GM12891 (cell line): ENCODE measurements at regions not wholly inside any gene's neighbourhood (a gene's known extent, or its start where the extent isn't known, plus 50 kb on each side); places are given as distances from the start of the nearest gene placed in this dataset.

Experiments
- DNase-seq: peaks from one replicate; pipeline ENCODE4 v3.0.0; 2011; ENCODE audit warnings: low spot score; ENCODE audit not compliant: insufficient read length
- FAIRE-seq: peaks from 2 replicates; lab custom pipeline; 2011; peaks lifted over from hg19 to GRCh38; lab: Jason Lieb, UNC
- PAX5 ChIP-seq: IDR thresholded peaks from 2 replicates; pipeline ENCODE4 v1.6.1; 2011; ENCODE audit warnings: low read length, moderate library complexity, mild to moderate bottlenecking; ENCODE audit not compliant: insufficient read depth, severe bottlenecking
- POLR2A ChIP-seq: IDR thresholded peaks from 2 replicates; pipeline ENCODE4 v1.6.1; 2011; ENCODE audit warnings: low read depth, low read length, control low read depth
- POLR2AphosphoS5 ChIP-seq: IDR thresholded peaks from 2 replicates; pipeline ENCODE4 v1.6.1; 2011; ENCODE audit warnings: low read depth, low read length, control low read depth
- POU2F2 ChIP-seq: IDR thresholded peaks from 2 replicates; pipeline ENCODE4 v1.6.1; 2011; ENCODE audit warnings: low read depth, mild to moderate bottlenecking, control low read depth, low read length, moderate library complexity
- SPI1 ChIP-seq: IDR thresholded peaks from 2 replicates; pipeline ENCODE4 v1.6.1; 2011; ENCODE audit warnings: low read depth, low read length, control low read depth
- TAF1 ChIP-seq: IDR thresholded peaks from 2 replicates; pipeline ENCODE4 v1.6.1; 2011; ENCODE audit warnings: low read depth, low read length, control low read depth

DNA sequence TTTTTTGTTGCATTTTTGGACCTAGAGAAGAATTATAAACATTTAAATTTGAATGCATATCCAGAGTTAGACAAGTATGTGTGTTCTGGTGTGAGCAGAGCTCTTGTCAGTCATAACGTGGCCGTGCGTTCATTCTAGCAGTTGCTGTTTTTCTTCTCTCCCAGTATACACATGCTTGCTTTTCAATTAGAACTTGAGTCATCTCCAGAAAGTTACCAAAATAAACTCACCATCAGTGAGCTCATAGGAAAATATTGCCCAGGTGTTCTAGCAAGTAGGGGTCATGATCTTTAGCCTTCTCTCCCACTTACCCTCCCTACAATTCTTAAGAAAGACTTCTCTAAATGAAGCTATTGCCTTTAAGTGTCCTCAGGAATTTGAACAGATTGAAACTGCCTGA, 247.5 kb upstream of the TUT7 start:
- no peak for TF ChIP-seq POLR2A
- no peak for TF ChIP-seq POLR2AphosphoS5
- TF ChIP-seq SPI1 = no peak
- TF ChIP-seq TAF1 = no peak
- no peak for TF ChIP-seq POU2F2
- no peak for TF ChIP-seq PAX5
- no peak for FAIRE-seq
- DNase-seq = no peak

DNA sequence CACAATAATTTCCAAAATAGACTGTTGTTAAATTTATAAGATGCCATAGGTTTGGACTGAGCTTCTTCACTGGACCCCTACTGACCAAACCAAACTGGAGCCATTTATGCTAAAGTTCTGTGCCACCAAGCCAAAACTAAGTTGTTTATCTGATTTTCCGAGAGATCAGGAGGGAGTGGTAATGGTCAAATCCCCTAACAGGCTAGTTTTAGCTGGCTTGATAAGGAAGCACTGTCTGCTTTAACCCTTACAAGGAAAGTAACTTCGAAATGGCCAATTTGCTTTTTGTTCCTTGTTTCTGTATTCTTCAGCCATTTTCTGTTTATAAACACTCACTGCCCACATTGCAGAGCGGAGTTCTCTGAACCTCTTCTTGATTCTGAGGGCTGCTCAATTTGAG, 246.8 kb upstream of the TUT7 start:
- DNase-seq (no peak), FAIRE-seq (no peak)
- TF ChIP-seq POLR2A (no peak), PAX5 (no peak), SPI1 (no peak)

DNA sequence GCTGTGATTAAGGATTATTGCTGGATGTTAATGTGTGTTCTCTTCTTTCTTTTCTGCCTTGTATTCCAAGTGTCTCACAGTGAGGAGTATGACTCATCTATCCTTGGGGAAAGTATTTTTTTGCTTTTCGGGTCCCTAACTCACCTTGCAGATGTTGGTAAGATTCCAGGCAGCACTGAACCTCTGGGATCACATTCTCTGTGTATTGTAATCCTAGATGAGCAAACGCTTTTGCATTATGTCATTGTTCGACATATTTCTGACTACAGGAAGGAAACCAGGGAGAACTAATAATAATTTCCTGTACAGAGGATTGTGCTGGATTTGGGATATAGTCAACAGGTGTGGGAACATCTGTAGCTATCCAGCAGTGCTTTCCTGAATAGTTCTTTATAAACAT, 246.1 kb upstream of the TUT7 start:
- TF ChIP-seq PAX5 (no peak), TAF1 (no peak)

DNA sequence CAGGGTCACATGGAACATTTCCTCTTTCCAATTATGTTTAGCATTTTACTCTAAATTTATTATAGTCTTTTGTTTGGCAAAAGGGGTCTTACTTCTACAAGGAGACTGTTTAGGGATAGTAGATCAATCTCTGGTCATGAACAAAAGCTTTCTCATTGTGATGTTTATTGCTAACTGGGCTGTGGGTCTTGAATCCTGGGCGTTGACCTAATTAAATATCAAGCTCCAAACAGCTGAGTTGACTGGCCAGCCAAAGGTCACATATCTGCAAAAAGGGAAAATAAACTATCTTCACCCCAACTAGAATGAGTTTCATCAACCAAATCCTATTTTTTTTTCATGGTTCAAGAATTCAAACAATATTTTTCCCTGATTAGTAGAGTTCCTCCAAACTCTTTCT, 245.4 kb upstream of the TUT7 start:
- DNase-seq = no peak
- TF ChIP-seq TAF1 = no peak
- no peak for TF ChIP-seq PAX5
- no peak for TF ChIP-seq POLR2A
- no peak for FAIRE-seq

More for the DNA sequence above, 246.1 kb upstream of the TUT7 start:
- FAIRE-seq (no peak), DNase-seq (no peak)

DNA sequence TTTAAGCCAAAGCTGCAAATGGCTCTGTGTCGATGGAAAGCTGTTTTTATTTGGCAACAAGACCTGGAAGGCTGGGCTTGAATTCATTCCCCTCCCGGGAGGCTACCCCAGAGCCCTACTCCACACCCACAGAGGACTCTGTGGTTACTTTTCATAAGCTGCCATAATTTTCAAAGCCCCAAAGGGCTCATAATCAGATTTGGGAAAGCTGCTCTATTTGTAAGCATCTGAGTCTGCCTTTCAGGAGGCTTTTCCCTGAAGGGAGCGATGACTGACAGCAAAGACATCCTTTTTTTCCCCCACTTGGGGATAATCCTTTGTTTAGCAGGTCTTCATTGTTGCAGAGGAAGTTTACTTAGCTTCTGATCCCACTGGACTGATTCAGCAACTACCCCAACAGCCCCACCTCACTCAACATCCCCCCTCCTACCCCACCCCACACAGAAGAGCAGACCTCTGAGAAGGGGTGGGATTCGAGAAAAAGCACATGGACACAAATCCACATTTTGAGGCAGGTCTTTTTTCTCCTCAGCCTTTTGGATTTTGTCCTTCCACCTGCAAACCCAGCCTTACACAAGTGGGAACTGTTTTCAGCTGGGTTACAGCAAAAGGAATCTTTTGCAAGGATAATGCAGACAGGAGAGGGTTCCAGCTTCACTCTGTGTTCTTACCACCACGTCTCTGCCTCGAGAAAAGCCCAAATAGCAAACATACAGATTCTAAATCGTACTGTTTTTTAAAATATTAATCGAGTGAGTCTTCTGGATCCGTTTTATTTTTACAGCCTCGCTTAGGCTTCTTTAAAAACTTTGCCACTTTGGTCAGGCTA, 244.4 kb upstream of the TUT7 start:
- TF ChIP-seq POU2F2 (no peak), PAX5 (no peak), POLR2A (no peak), TAF1 (no peak), POLR2AphosphoS5 (no peak), SPI1 (no peak)
- FAIRE-seq (no peak), DNase-seq (no peak)

DNA sequence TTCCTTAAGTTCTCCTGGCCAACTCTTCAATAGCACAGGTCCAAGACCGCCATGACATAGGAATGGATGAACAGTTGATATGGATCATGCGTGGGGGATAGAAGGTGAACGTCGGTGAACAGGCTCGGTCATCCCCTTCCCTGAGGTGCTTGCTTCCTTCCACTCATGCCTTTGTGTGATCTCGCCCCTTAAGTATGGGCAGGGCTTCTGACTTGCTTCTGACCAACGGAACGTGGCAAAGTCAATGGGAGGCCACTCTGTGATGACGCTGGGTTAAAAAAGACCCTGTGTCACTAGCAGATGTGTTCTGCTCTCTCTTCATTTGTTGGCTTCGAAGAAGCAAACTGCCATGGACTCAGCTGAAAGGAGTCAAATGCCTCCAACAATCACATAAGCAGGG, 240.5 kb upstream of the TUT7 start:
- no peak for DNase-seq
- FAIRE-seq = no peak
- no peak for TF ChIP-seq SPI1

DNA sequence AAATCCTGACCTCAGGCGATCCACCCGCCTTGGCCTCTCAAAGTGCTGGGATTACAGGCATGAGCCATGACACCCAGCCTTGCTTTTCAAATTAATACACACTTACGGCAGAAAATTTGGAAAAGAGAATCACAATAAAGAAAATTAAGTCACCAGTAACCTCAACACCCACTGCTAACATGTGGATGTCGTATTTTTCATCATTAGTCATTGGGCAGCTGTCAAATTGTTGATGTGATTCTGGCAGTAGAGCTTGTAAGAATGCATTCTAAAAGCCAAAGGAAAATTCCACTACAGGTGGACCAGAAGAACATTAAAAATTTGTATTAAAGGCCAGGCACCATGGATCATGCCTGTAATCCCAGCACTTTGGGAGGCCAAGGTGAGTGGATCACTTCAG, 237.3 kb upstream of the TUT7 start:
- no peak for DNase-seq
- TF ChIP-seq POU2F2 (no peak), PAX5 (no peak), POLR2A (no peak), TAF1 (no peak), SPI1 (no peak), POLR2AphosphoS5 (no peak)
- no peak for FAIRE-seq

DNA sequence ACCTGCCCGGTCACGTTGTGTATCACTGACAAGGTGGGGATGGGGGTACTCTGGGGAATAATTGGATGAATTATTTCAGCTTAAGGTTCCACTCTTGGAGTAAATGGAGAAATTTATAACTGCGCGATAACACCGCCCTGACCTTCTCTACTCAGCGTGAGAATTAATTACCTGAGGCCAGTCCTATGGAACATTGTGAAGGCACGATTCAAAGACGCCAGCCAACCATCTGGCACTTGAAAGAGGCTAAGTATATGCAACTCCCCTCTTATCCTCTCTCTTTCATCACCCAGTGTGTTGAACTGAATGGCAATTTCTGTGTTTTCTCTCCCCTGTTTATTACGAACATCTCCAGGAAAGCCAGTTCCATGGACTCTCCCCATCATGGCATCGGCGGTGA, 235.5 kb upstream of the TUT7 start:
- no peak for DNase-seq

DNA sequence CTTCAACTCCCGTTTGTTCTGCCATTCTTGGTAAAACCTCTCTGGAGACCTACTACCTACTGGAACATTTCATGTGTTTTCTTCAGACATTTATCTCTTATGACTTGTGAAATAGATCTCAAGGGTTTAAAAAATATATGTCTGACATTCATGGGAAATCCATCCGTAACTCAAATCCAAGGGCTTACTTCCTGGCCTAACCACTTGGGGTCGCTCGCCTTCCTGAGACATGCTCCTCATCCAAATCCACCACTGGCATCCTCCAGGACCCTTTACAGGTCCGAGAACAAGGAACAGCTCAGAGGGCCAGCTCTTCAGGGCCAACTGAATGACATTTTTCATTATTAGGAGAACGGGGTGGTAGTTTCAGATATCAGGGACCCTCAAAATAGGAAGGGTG, 235.1 kb upstream of the TUT7 start:
- DNase-seq (no peak), FAIRE-seq (no peak)
- TF ChIP-seq SPI1 = no peak
- TF ChIP-seq POU2F2 = no peak
- TF ChIP-seq TAF1 = no peak
- TF ChIP-seq PAX5 = no peak
- TF ChIP-seq POLR2AphosphoS5 = no peak
- TF ChIP-seq POLR2A = no peak

More for the DNA sequence above, 235.5 kb upstream of the TUT7 start:
- no peak for TF ChIP-seq POLR2A
- no peak for TF ChIP-seq SPI1
- no peak for TF ChIP-seq TAF1
- TF ChIP-seq POU2F2 = no peak
- no peak for TF ChIP-seq PAX5
- no peak for TF ChIP-seq POLR2AphosphoS5
- no peak for FAIRE-seq

DNA sequence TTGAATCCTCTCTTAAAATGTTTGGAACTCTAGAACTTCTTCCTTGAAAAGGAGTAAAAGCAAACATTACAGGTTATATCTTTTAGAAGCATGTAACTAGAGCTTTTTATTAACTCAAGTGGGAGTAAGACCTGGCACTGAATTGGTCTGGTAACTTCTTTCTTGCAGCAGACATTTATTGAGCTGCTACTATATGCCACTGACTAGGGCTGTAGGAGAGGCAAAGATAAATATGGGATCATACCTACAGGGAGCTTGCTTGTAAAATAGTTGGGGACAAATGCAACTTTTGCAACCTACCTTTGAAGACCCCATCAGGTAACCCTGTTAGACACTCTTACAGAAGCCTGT, 231.9 kb upstream of the TUT7 start:
- no peak for TF ChIP-seq PAX5
- no peak for TF ChIP-seq POLR2AphosphoS5
- DNase-seq (no peak), FAIRE-seq (no peak)
